RWPE2 (cell line): ENCODE measurements at regions not wholly inside any gene's neighbourhood (a gene's known extent, or its start where the extent isn't known, plus 50 kb on each side); places are given as distances from the start of the nearest gene placed in this dataset.
"Not testable (repeated sequence)": the region's sequence is repeated elsewhere in the genome, so short reads cannot be mapped to it uniquely, and the experiment has no call there.

Source experiments
- ATAC-seq: fragments of 200-7000 bp; cut with Tn5 transposase; 3 replicates; pipeline ENCODE4 v1.9.1; 2021; ENCODE audit warnings: low read depth
- DNase-seq: peaks from one replicate; pipeline ENCODE4 v3.0.0-alpha.2; 2020; ENCODE audit warnings: low spot score
- H3K27ac ChIP-seq: fragments of 450-650 bp; 2 replicates; pipeline ENCODE4 v1.5.1; 2017; ENCODE audit warnings: mild to moderate bottlenecking; ENCODE audit not compliant: poor library complexity, severe bottlenecking
- H3K27me3 ChIP-seq: fragments of 250-450 bp; sonication (Bioruptor Pico); 2 replicates; pipeline ENCODE4 v1.5.1; 2021; ENCODE audit warnings: mild to moderate bottlenecking, moderate library complexity; ENCODE audit not compliant: insufficient read depth, poor library complexity, severe bottlenecking
- H3K36me3 ChIP-seq: fragments of 250-450 bp; sonication (Bioruptor Pico); 2 replicates; pipeline ENCODE4 v1.5.1; 2020; ENCODE audit warnings: low read depth, mild to moderate bottlenecking, moderate library complexity
- H3K4me1 ChIP-seq: fragments of 250-450 bp; sonication (Bioruptor Pico); 2 replicates; pipeline ENCODE4 v1.5.1; 2021; ENCODE audit warnings: mild to moderate bottlenecking, moderate library complexity; ENCODE audit not compliant: insufficient read depth, poor library complexity, severe bottlenecking
- H3K4me3 ChIP-seq: fragments of 250-450 bp; sonication (Bioruptor Pico); 2 replicates; pipeline ENCODE4 v1.5.1; 2021; ENCODE audit warnings: mild to moderate bottlenecking, moderate library complexity; ENCODE audit not compliant: severe bottlenecking
- H3K9me3 ChIP-seq: fragments of 250-450 bp; sonication (Bioruptor Pico); 2 replicates; pipeline ENCODE4 v1.5.1; 2021; ENCODE audit warnings: mild to moderate bottlenecking, moderate library complexity; ENCODE audit not compliant: severe bottlenecking
- TF ChIP-seq, protein P1 (sequence below): fragments of 450-650 bp; IDR thresholded peaks from one replicate; pipeline ENCODE4 v1.5.1; 2017; ENCODE audit warnings: mild to moderate bottlenecking, moderate library complexity; ENCODE audit not compliant: poor library complexity, severe bottlenecking

DNA sequence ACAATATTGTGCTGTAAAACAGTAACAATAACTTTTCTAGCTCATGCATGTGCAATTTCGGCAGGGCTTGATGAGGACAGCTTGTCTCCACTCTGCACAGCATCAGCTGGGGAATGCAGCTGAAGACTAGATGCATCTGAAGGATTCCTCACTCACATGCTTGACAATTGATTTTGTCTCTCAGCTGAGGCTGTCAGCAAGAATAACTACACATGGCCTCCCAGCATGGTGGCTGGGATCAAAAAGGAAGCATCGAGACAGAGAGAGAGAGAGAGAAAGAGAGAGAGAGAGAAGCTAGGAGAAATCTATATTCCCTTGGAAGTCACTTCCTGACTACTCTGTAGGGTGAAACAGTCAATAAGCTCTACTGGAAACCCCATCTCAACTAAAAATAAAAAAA, 487.1 kb downstream of the PLOD2 start:
- Histone ChIP-seq H3K4me3 (no peak overlapping the region), H3K36me3 (no peaks in the 10 kb centered on the region), H3K9me3 (no peaks in the 10 kb centered on the region), H3K4me1 (no peaks in the 10 kb centered on the region), H3K27me3 (no peaks in the 10 kb centered on the region), H3K27ac (no peak overlapping the region)
- TF ChIP-seq, protein P1, sequence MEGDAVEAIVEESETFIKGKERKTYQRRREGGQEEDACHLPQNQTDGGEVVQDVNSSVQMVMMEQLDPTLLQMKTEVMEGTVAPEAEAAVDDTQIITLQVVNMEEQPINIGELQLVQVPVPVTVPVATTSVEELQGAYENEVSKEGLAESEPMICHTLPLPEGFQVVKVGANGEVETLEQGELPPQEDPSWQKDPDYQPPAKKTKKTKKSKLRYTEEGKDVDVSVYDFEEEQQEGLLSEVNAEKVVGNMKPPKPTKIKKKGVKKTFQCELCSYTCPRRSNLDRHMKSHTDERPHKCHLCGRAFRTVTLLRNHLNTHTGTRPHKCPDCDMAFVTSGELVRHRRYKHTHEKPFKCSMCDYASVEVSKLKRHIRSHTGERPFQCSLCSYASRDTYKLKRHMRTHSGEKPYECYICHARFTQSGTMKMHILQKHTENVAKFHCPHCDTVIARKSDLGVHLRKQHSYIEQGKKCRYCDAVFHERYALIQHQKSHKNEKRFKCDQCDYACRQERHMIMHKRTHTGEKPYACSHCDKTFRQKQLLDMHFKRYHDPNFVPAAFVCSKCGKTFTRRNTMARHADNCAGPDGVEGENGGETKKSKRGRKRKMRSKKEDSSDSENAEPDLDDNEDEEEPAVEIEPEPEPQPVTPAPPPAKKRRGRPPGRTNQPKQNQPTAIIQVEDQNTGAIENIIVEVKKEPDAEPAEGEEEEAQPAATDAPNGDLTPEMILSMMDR, result no peak
- DNase-seq (no peak), ATAC-seq (no peak)

DNA sequence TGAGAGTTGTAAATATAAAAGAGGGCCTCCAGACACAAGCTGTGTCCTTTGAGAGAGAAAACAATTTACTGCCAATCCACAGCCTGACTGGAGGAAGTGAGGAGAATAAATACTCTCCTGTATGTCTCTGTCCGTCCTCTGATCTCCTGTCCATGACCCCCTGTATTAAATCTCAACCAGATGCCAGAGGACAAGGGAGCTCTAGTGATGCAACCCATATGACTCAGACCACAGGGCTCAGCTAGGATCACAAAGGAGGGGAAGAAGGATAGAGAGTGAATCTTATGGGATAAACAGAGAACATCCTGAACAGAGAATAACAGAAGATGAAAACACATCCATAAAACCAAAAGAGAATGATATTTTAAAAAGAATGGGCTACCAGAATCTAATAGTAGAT, 482.6 kb downstream of the PLOD2 start:
- no peak for DNase-seq

DNA sequence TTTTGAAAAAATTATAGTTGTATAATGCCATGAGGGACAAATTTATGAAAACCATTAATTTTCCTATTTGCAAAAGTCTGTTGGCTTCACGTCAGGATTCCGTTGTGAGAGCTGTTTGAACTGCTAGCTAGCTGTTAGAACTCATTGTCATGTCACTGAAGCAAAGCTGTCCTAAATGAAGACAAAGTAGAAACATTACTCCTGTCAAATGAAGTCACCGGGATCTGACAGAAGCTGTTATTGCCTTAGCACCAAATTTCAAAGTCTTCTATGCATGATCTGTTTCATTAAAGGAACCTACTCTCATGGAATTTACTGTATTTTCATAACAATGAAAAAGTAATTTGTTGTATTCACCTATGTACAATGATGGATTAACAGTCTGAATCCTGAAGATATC, 479.8 kb downstream of the PLOD2 start:
- no peak overlapping the region for H3K4me3 ChIP-seq
- no peaks in the 10 kb centered on the region for H3K27me3 ChIP-seq
- no peaks in the 10 kb centered on the region for H3K4me1 ChIP-seq
- H3K9me3 ChIP-seq, result no peaks in the 10 kb centered on the region
- TF ChIP-seq, protein P1, result no peak
- DNase-seq, result no peak
- H3K27ac ChIP-seq, result no peak overlapping the region
- H3K36me3 ChIP-seq, result no peaks in the 10 kb centered on the region
- ATAC-seq, result no peak

More for the DNA sequence above, 482.6 kb downstream of the PLOD2 start:
- no peak overlapping the region for H3K4me3 ChIP-seq
- no peaks in the 10 kb centered on the region for H3K9me3 ChIP-seq
- TF ChIP-seq, protein P1, result no peak
- no peaks in the 10 kb centered on the region for H3K36me3 ChIP-seq
- no peaks in the 10 kb centered on the region for H3K27me3 ChIP-seq
- peak; percentile 54; the same call in 1 of the 3 replicates for ATAC-seq
- no peak overlapping the region for H3K27ac ChIP-seq
- H3K4me1 ChIP-seq, result no peaks in the 10 kb centered on the region

DNA sequence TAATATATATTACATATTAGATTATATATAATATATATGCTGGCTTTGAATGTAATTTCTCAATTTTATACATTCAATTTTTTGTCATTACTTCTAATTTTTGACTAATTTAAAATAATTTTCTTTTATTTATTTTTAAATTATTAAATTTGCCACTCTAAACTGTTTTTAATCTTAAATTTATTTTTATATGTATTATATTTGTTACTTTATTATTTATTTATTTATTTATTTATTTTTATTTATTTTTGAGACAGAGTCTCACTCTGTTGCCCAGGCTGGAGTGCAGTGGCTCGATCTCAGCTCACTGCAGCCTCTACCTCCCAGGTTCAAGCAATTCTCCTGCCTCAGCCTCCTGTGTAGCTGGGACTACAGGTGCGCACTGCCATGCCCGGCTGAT, 473.0 kb downstream of the PLOD2 start:
- not testable (repeated sequence) for H3K9me3 ChIP-seq, H3K4me1 ChIP-seq, H3K4me3 ChIP-seq, H3K27me3 ChIP-seq, ATAC-seq, H3K27ac ChIP-seq, DNase-seq, H3K36me3 ChIP-seq

DNA sequence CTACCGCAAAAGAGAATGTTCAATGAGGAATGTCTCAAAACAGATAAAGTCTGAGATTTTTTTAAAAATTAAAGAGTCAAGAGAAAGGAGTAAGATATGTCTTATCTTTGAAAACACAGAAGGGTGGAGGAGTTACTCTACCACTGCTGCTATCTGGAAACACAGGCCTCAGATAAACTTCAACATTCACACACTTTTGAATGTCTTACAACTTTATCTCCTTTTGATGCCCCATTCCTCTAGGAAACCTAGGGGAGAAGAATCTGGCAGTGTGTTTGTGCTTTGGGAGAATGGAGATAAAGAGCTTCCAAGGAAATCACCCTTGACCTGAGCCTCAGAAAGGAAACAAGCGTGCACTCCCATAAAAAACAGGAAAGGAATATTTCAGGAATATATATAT, 468.2 kb downstream of the PLOD2 start:
- no peaks in the 10 kb centered on the region for H3K4me1 ChIP-seq
- TF ChIP-seq, protein P1, result no peak
- H3K4me3 ChIP-seq, result no peak overlapping the region
- H3K9me3 ChIP-seq, result no peaks in the 10 kb centered on the region
- no peak for ATAC-seq
- H3K27me3 ChIP-seq, result peaks cover 7% of the 10 kb centered on the region
- H3K36me3 ChIP-seq, result no peaks in the 10 kb centered on the region
- H3K27ac ChIP-seq, result no peak overlapping the region
- no peak for DNase-seq
